ENCODE measurements at regions not wholly inside any gene's neighbourhood (a gene's known extent, or its start where the extent isn't known, plus 50 kb on each side); places are given as distances from the start of the nearest gene placed in this dataset.

GRCh38 chr2:33903701-33904100, 304.6 kb upstream of the FAM98A start:
- Histone ChIP-seq H3K27ac (no peak overlapping the region), H3K27me3 (no peaks in the 10 kb centered on the region), H3K36me3 (no peaks in the 10 kb centered on the region), H3K4me1 (ENCODE audit: low read depth) (no peaks in the 10 kb centered on the region), H3K9me3 (ENCODE audit: low read depth) (no peaks in the 10 kb centered on the region), H3K4me3 (no peak overlapping the region)
- DNase-seq (ENCODE audit: low read depth in 1 of 2, low spot score in 1 of 2): no peak
- TF ChIP-seq CTCF (IDR thresholded peaks at IDR 0.05; ENCODE audit: low read depth, low read length): no peak

GRCh38 chr2:33903215-33903614, 304.1 kb upstream of the FAM98A start:
- Histone ChIP-seq H3K4me1 (ENCODE audit: low read depth) (no peaks in the 10 kb centered on the region), H3K36me3 (no peaks in the 10 kb centered on the region), H3K27ac (no peak overlapping the region), H3K9me3 (ENCODE audit: low read depth) (no peaks in the 10 kb centered on the region), H3K27me3 (no peaks in the 10 kb centered on the region), H3K4me3 (no peak overlapping the region)
- no peak for DNase-seq (ENCODE audit: low read depth in 1 of 2, low spot score in 1 of 2)
- no peak for TF ChIP-seq CTCF (IDR thresholded peaks at IDR 0.05; ENCODE audit: low read depth, low read length)

GRCh38 chr2:33900610-33901009, 301.5 kb upstream of the FAM98A start:
- Histone ChIP-seq H3K4me1 (ENCODE audit: low read depth) (no peaks in the 10 kb centered on the region), H3K27me3 (no peaks in the 10 kb centered on the region), H3K36me3 (no peaks in the 10 kb centered on the region), H3K27ac (no peak overlapping the region), H3K9me3 (ENCODE audit: low read depth) (no peaks in the 10 kb centered on the region), H3K4me3 (no peak overlapping the region)
- no peak for DNase-seq (ENCODE audit: low read depth in 1 of 2, low spot score in 1 of 2)
- TF ChIP-seq CTCF (IDR thresholded peaks at IDR 0.05; ENCODE audit: low read depth, low read length): no peak

- H3K27ac ChIP-seq: no peak overlapping the region
- H3K9me3 ChIP-seq (ENCODE audit: low read depth): no peaks in the 10 kb centered on the region
- H3K27me3 ChIP-seq: no peaks in the 10 kb centered on the region
- H3K4me1 ChIP-seq (ENCODE audit: low read depth): peaks cover 9% of the 10 kb centered on the region
- TF ChIP-seq CTCF (IDR thresholded peaks at IDR 0.05; ENCODE audit: low read depth, low read length): no peak
- no peak overlapping the region for H3K4me3 ChIP-seq
- no peak for DNase-seq (ENCODE audit: low read depth in 1 of 2, low spot score in 1 of 2)
- no peaks in the 10 kb centered on the region for H3K36me3 ChIP-seq
Observed at GRCh38 chr2:33897741-33898140, 298.6 kb upstream of the FAM98A start.

GRCh38 chr2:33893824-33894223, 294.7 kb upstream of the FAM98A start:
- no peak for TF ChIP-seq CTCF (IDR thresholded peaks at IDR 0.05; ENCODE audit: low read depth, low read length)

GRCh38 chr2:33891616-33892015, 292.5 kb upstream of the FAM98A start:
- Histone ChIP-seq H3K27me3 (no peaks in the 10 kb centered on the region), H3K4me3 (no peak overlapping the region), H3K9me3 (ENCODE audit: low read depth) (no peaks in the 10 kb centered on the region), H3K36me3 (no peaks in the 10 kb centered on the region), H3K4me1 (ENCODE audit: low read depth) (peaks cover 9% of the 10 kb centered on the region), H3K27ac (no peak overlapping the region)
- no peak for TF ChIP-seq CTCF (IDR thresholded peaks at IDR 0.05; ENCODE audit: low read depth, low read length)
- DNase-seq (ENCODE audit: low read depth in 1 of 2, low spot score in 1 of 2): no peak

More at GRCh38 chr2:33893824-33894223, 294.7 kb upstream of the FAM98A start:
- DNase-seq (ENCODE audit: low read depth in 1 of 2, low spot score in 1 of 2): peak in 1 of 2 donors; percentile 11
- no peaks in the 10 kb centered on the region for H3K27me3 ChIP-seq
- no peaks in the 10 kb centered on the region for H3K36me3 ChIP-seq
- H3K4me1 ChIP-seq (ENCODE audit: low read depth): peaks cover 9% of the 10 kb centered on the region
- no peak overlapping the region for H3K27ac ChIP-seq
- H3K4me3 ChIP-seq: no peak overlapping the region
- H3K9me3 ChIP-seq (ENCODE audit: low read depth): no peaks in the 10 kb centered on the region
